DMS114 treated with DMSO at 0.1 percent for 48 hours (cell line): ENCODE measurements at regions not wholly inside any gene's neighbourhood (a gene's known extent, or its start where the extent isn't known, plus 50 kb on each side); places are given as distances from the start of the nearest gene placed in this dataset.

Experiments
- DNase-seq: peaks from one replicate; lab custom pipeline; 2025; ENCODE audit not compliant: unreplicated experiment; lab: John Stamatoyannopoulos, UW

DNA sequence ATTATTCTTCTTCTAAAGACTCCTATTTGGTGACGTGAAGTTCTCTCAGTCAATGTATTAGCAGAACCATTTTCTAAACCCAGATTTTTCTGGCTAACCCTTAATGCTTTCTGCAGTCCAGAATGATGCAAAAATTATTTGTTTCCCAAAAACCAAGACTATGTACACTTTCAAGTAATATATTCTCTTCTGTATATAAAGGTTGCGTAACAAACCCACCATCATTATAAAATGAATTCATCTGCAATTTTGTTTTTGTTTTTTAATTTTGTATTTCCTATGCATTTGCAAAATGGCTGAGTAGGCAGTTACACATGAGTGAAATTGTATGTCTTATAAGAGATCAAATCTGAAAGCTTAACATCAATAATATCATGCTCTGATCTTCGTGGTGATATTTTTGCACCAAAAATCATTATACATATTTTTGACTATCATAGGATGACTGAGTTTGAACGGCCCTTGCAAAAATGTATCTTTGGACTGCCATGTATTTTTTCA lies 593.6 kb downstream of the ZIC1 start:
- DNase-seq = no peak

DNA sequence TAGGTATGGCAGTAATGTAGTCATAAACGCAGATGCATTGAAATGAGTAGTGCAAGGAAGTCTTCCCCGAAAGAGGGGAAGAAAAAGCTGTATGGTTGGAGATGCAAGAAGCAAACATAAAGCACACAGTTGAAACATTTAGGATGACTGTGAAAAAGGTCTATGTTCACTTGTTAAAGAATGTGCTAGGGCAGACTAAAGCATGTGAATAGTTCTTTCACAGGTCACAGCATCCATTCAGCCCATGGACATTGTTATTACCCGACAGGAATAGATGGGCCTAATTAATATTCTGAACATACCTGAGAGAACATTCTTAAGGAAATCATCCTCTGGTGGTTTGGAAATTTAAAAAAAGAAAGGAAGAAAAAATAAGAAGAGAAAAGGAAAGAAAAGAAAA lies 595.2 kb downstream of the ZIC1 start:
- DNase-seq = no peak

DNA sequence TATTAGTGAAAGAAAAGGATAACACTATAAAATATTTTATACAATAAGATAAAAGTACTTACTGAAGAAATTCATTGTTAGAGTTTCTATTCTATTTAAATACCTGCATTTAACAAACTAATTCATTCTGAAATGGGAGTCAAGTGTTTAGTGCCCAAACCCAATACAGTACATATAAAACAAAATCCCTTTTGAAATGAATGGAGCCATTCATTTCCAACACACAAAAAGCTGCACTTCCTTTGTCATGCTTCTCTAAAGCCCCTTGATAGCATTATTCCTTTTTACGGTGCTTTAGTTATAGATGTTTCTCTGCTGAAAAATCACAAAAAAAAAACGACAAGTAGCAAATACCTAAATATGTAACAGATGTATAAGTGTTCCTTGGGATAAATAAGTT lies 596.3 kb downstream of the ZIC1 start:
- DNase-seq = no peak

DNA sequence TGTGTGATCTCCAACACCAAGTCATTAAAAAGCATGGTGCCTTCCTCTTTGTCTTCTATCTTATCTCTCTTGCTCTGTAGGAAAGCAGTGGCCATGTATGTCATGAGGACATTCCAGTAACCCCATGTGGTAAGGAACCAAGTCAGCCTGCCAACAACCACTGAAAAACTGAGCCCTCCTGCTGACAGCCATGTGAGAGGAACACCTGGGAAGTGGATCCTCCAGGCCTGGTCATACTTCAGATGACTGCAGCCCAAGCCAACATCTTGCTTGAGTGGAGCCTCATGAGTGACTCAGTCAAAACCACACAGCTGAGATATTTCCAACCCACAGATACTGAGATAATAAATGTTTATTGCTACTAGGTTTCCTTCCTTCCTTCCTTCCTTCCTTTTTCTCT lies 597.3 kb downstream of the ZIC1 start:
- no peak for DNase-seq

DNA sequence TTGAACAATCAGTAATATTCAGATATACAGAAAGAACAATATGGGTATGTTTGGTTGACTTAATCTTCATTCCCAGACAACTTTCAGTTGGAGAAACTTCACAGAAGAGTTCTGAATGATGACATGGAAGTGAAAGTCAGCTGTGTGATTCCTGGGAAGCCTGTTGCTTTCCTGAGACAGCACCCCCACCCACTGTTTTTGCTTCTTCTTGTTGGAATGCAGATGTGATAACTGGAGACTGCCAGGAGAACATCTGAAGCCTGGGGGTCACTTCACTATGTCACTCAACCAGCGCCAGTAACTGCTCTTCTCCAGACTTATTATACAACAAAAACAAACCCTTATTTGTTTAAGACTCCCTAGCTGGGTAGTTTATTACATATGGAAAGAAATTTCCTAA lies 599.4 kb downstream of the ZIC1 start:
- DNase-seq = no peak

DNA sequence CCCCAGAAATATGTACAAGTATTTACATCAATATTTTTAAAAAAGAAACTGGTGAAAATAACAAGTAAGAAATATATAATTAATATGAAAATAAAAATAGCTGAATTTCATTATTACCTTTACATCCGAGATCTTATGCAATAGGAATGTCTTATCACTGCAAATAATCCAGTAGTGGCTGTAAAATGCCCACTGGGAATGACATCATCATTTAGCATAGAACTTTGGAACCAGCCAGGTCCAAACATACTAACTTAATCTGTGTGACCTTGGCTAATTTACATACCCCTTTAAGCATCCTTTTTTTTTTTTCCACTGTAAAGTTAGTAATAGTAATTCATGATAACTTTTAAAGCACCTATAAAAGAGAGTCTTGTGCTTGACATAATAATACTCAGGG lies 611.7 kb downstream of the ZIC1 start:
- DNase-seq = no peak

DNA sequence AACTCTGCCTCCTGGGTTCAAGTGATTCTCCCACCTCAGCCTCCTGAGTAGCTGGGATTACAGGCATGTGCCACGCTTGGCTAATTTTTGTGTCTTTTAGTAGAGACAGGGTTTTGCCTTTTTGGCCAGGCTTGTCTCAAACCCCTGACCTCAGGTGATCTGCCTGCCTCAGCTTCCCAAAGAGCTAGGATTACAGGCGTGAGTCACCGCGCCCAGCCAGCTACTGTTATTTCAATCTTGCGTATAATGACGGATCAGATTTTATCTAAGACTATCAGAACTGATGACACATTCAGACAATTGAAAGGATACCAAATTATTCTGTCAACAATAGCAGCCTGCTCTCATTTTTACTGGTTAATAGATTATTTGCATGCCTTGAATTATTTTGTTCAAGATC lies 612.2 kb downstream of the ZIC1 start:
- DNase-seq = no peak

DNA sequence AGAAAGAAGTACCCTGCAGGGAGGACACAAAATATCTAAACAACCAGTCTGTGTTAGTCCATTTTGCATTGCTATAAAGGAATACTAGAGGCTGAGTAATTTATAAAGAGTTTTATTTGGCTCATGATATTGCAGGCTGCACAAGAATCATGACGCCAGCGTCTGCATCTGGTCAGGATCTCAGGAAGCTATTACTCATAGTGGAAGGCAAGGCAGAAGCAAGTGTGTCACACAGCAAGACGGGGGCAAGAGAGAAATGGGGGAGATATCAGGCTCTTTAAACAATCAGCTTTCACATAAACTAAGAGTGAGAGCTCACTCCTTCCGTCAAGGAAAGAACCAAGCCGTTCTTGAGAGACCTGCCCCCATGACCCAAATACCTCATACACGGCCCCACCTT lies 614.8 kb downstream of the ZIC1 start:
- DNase-seq = no peak

DNA sequence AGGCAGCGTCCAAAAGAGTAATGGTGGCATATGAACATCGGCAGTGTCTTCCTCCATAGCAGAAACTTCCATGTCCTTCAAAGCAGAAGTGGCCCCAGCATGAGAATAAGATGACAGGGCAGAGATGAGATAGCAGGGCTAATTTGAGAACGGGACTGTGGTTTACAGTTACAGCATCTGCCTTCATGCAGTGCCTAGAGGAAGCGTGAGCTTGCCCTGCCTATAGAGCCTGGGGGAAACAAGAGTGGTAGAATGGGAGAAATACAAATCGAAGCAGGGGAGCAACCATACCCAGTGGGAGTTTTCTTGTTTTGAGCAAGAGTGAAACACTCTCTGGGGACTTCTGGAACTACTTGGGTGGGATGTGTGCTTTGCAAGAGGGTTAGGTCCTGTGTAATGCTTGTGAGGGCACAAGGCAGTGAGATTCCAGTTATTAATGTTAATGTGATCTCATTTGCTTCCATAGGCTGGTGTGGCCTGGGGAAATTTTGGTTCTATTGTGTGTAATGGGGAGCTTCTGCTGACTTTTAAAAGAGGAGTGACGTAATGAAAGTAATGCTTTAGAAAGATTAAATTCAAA lies 616.9 kb downstream of the ZIC1 start:
- no peak for DNase-seq

DNA sequence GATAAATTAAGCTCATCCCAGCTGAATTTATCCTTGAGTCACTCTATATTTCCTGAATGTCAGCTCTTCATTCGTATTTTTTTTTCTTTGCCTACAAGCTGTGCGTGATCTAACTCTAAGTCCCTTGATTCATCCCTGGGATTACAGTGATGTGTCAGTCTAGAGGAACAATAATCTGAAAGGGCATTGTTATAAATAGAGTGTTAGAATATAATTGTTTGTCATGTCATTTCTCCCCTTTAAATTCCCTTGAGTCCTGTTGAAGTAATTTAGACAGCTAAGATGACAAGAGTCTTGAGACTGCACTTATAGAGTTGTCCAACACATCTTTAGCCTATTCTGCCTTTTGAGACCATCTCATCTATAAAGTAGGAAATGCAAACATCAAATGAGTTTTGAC lies 621.8 kb downstream of the ZIC1 start:
- no peak for DNase-seq

DNA sequence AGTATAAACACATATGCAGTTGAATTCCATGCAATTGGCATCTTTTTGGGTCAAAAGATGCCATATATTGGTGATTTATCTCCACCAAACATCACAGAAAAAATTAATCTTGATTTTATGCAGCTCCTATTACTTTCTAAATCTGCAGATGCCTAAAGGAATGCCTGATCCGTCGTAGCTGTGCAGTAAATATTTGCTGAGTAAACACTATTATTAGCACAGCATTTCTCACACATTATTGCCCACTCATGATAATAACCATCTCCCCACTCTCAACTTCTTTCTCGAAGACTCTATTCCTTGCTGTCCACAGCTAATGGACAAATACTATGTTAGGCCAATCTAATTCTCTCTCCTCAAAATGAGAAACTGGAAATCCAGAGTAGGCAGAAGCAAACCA lies 625.2 kb downstream of the ZIC1 start:
- no peak for DNase-seq

DNA sequence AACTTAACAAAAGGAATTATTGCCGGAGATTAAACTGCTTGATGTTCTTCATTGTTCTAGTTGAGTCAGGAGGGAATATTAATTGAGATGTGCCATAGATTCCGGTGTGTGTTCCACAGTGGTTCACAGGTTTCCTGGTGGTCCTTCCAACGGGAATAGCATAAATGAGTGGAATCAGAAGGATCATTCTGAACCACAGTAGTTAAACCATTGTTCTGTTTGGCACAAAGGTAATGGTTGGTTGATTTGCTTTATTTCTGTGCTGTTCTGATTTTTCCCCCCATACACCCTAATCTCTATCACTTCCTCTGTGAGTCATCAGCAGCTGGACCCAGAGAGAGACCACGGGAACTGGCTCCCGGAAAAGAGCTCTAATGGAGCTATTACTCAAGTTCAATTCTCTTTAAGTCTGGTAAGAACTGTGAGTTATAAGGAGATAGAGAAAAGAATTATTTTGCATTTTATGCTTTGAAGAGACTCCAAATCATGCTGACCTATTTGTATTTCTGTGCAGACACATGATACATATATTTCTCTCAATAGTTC lies 627.2 kb downstream of the ZIC1 start:
- no peak for DNase-seq

DNA sequence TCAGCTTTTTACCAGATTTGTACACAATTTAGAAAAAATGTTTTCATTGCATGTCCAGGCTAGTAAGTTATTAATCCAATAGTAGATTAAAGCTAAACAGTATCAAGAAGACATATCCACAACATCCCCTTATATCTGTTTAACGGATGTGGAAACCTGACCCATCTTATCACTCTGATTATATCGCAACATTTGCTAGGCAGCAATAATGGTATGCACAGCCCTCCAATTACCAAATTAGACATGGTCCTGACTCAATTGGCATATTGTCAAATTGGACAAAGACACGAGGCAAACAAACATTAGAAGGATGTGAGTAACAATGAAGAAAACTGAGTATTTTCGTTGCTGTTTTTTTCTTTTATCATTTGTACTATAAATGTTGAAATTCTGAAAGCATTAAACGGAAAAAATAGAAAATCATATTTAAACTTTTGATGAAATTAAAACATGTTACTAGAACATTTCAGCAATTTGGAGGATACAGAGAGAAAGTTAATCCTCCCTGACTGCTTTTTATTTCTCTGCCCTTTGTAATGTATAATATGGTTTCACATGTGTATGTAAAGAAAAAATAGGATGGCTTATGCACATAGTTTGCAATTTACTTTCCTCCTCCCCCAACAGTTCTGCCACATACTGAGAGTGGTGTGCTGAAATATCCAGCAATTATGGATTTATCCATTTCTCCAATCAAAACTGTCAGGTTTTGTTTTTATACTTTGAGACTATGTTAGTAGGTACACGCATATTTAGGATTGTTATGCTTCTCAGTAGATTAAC lies 633.7 kb downstream of the ZIC1 start:
- DNase-seq = no peak

DNA sequence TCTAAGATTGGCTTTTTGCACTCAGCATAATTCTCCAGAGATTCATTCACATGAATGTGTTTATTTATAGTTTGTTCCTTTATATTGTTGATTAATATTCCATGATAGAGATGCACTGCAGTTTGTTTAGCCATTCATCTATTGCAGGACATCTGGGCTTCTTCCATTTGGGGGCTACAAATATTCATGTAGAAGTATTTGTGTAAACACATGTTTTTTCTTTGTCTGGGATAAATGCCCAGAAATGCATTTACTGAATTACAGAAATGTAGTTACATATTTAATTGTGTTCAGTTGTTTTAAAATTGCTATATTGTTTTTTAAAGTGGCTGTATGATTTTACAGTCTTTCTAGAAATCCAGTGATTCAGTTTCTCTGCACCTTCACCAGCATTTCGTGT lies 635.0 kb downstream of the ZIC1 start:
- DNase-seq = no peak

DNA sequence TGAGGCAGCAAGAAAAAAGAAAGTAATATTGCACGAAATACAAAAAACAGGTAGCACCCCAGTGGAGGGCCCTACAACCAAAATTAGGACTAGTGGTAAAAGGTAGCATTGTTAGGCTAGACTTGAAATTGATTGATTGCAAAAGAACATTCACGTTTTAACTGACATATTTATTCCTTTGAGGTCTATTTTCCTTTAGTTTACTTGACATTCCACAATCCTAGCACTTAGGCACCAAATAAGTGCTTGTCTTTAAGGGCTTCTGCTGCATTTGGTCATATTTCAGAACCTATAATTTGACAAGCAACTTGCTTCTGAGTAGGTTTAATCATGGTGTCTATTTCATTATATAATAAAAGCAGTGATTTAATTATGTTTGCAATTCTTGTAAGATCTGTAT lies 642.7 kb upstream of the AGTR1 start:
- DNase-seq = no peak

DNA sequence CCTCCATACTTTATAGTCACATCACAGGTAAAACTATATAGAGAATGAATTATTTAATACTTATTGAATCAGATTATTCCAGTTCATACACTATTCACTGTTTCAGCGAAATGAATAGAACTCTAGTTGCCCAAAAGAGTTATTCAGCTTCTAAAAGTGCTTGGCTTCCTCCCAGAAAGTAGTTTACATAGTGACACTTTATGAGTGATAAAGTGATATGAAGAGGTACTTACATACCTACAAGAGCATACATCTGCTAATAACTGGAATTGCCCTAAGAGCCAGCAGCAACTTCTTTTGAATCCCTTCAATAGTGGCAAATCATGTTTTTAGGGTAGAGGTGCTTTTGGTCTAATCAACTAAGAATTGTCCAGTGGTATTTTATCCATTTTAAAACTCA lies 635.1 kb upstream of the AGTR1 start:
- DNase-seq = no peak

DNA sequence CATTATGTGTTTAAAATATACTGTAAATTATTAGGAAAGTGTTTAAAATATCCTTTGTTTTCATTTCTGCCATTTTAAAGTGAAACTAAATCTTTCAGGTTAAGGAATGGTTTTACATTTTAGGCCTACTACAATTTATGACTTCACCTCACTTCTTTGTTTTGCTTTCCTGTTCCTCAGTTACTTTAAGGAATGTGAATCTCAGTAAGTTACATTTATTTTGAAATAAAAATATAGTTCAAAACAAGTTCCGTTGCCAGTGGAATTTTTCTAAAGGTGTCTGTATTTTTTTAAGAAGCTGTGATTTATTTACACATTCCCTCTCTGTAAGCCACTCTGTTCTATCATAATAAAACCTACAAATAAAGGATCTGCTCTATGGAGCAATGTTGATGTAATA lies 630.9 kb upstream of the AGTR1 start:
- DNase-seq = peak; percentile 30

DNA sequence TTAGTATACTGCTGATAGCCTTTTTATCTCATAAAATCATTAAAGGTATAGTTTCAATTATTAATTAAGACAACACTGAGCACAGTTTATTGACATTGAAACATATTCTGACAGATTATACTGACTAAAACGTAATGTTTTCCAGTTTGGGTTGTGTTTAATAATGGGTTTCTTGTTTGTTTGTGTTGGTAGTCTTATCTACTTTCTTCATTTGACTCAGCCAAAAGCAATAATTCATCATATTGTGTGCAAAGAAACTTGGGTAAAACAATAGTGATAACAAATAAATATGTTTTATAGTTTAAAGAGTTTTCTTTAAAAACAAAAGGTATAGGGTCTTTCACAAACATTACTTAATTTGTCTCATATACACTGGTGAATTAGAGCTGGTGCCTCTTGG lies 629.2 kb upstream of the AGTR1 start:
- no peak for DNase-seq

DNA sequence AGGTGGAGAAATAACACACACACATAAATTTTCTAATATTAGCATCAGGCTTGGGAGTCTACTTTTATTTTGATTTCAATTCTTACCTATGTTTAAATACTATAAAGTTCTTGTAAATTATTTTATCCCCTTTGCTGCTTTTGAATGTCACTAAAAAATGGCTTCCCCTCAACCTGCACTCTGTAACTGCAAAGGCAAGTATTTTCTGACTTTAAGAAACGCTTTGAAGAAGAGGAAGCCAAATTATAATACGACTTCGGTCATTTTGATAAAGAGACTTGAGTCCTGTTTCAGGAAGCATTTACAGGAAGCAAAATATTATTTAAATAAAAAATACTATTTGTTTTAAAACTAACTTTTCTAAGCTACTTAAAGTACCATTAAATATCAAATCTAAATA lies 627.7 kb upstream of the AGTR1 start:
- no peak for DNase-seq

DNA sequence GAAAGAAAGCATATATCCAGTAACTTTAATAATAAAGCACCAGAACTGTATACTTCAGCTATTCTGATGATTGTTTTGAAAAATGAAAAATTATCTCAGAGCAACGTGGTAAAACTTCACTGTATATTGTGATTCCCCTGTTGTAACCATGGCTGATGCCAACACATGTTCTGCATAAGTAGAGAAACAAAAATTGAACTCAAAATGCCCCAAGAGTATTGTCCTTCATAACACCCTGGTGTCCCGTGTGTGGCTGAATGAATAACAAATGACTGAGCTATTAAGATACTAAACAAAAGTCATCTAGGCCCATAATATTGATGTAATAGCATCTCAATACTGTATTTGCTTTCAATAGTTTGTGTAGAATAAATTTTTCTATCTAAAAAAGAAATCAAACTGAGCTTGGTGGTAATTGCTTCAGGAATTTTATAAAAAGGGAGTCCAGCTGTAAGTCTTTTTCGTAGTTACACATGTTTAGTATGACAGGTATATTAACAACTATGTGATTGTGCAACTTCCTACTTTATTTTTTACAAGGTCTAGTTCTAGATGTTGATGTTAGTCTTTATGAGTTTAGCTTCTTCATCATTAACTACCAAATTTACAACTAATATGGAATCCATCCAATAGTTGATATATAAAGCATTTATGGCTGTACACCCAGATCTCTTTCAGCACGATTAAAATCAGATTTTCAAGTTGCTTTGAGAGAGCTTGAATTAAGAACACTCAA lies 623.8 kb upstream of the AGTR1 start:
- DNase-seq = no peak

DNA sequence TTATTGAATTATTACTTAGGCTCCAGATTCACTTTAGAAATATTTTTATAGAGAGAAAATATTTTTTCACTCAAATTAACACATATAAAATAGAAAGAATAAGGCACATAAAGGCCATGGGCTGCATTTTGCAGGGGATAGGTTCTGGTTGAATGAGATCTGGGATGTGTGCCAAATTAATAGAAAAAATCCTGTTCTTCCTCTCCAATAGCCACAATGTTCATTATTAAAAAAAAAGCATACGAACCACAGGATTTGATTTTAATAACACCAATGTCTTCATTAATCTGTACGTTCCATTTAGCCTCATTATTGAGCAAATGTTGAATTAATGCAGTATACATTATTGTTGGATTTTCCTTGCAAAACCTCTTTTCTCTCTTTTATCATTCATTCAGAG lies 622.8 kb upstream of the AGTR1 start:
- DNase-seq = no peak
